T-cell (primary cell): ENCODE measurements at regions not wholly inside any gene's neighbourhood (a gene's known extent, or its start where the extent isn't known, plus 50 kb on each side); places are given as distances from the start of the nearest gene placed in this dataset.
"Not testable (repeated sequence)": the region's sequence is repeated elsewhere in the genome, so short reads cannot be mapped to it uniquely, and the experiment has no call there.

Experiments used
- ATAC-seq, 4 experiments: fragments of 200-7000 bp in 3 of 4; fragments of 150-1000 bp in 1 of 4; cut with Tn5 transposase; replicated peaks in 1 of 4; 1 replicate in 3 of 4; 2 replicates in 1 of 4; pipeline ENCODE4 v1.10.0; 2021; ENCODE audit warnings: moderate library complexity in 3 of 4, mild to moderate bottlenecking in 2 of 4, moderate number of reproducible peaks in 1 of 4
- CTCF ChIA-PET, 2 donors: fragments of 300-600 bp; sonication (Branson Sonifier 250); formaldehyde crosslinking; loops; one replicate each; lab custom pipeline; 2022; ENCODE audit warnings: antibody characterized with exemption in 2 of 2; lab: Charles Lee
- POLR2A ChIA-PET, 2 donors: fragments of 300-600 bp; sonication (Branson Sonifier 250); formaldehyde crosslinking; loops; one replicate each; lab custom pipeline; 2022; ENCODE audit warnings: antibody characterized with exemption in 2 of 2; lab: Charles Lee
- DNase-seq, 35 experiments: peaks; one replicate each; pipeline versions ENCODE4 v3.0.0 to v3.0.0-alpha.2; 2013 to 2023
- H3K27ac ChIP-seq: one replicate; pipeline ENCODE4 v1.5.1; 2013; ENCODE audit warnings: low read length
- H3K27me3 ChIP-seq, 2 experiments: replicated peaks in 1 of 2; 1 replicate in 1 of 2; 2 replicates in 1 of 2; pipeline versions ENCODE4 v1.6.1 to v1.7.0; 2013; ENCODE audit warnings: low read length in 1 of 2, mixed read lengths in 1 of 2; ENCODE audit not compliant: control insufficient read depth in 2 of 2, insufficient read depth in 2 of 2; ENCODE audit errors: extremely low read depth in 1 of 2
- H3K36me3 ChIP-seq, 2 donors: 1 replicate in 1 of 2; 2 replicates in 1 of 2; pipeline versions ENCODE4 v1.6.1 to v1.7.0; 2013; ENCODE audit warnings: low read length in 1 of 2; ENCODE audit not compliant: control insufficient read depth in 2 of 2, insufficient read depth in 1 of 2; ENCODE audit errors: extremely low read depth in 1 of 2
- H3K4me1 ChIP-seq, 2 experiments: 1 replicate in 1 of 2; 2 replicates in 1 of 2; pipeline versions ENCODE4 v1.6.1 to v1.7.0; 2013; ENCODE audit warnings: low read length in 2 of 2, mixed read lengths in 1 of 2; ENCODE audit not compliant: insufficient read depth in 2 of 2, control insufficient read depth in 1 of 2; ENCODE audit errors: extremely low read depth in 1 of 2
- H3K4me3 ChIP-seq, 2 donors: 1 replicate in 1 of 2; 2 replicates in 1 of 2; pipeline versions ENCODE4 v1.5.1 to v1.7.0; 2013; ENCODE audit warnings: mild to moderate bottlenecking in 2 of 2, low read length in 1 of 2, moderate library complexity in 1 of 2; ENCODE audit not compliant: control insufficient read depth in 1 of 2; ENCODE audit errors: extremely low read depth in 1 of 2
- H3K9me3 ChIP-seq: 2 replicates; pipeline ENCODE4 v1.7.0; 2013
- H3K27ac Mint-ChIP-seq, 2 donors: one replicate each; pipeline ENCODE4 v1.8.0; 2020 to 2021; ENCODE audit warnings: mild to moderate bottlenecking in 2 of 2, mixed read lengths in 2 of 2
- H3K27me3 Mint-ChIP-seq, 2 donors: one replicate each; pipeline ENCODE4 v1.8.0; 2021 to 2022; ENCODE audit warnings: mixed read lengths in 2 of 2
- H3K36me3 Mint-ChIP-seq: one replicate; pipeline ENCODE4 v1.8.0; 2021; ENCODE audit warnings: mixed read lengths
- H3K4me1 Mint-ChIP-seq, 3 donors: one replicate each; pipeline ENCODE4 v1.8.0; 2020 to 2022; ENCODE audit warnings: mixed read lengths in 3 of 3, mild to moderate bottlenecking in 1 of 3
- H3K4me3 Mint-ChIP-seq, 3 donors: one replicate each; pipeline ENCODE4 v1.8.0; 2020 to 2022; ENCODE audit warnings: mild to moderate bottlenecking in 3 of 3, mixed read lengths in 3 of 3, moderate library complexity in 3 of 3
- H3K9me3 Mint-ChIP-seq, 3 donors: one replicate each; pipeline ENCODE4 v1.8.0; 2020 to 2022; ENCODE audit warnings: mixed read lengths in 3 of 3
- WGBS: methylation state at CpG from one replicate; pipeline ENCODE4 v1.1.5; 2013; ENCODE audit warnings: missing lambda C conversion rate; ENCODE audit not compliant: insufficient coverage; 5-methylcytosine and 5-hydroxymethylcytosine counted together

- Mint-ChIP-seq H3K9me3 (peaks cover 4 to 5% (median 4%) of the 10 kb centered on the region in 3 donors), H3K4me1 (peaks cover 9 to 13% (median 13%) of the 10 kb centered on the region in 3 donors), H3K36me3 (no peaks in the 10 kb centered on the region), H3K27me3 (no peaks in the 10 kb centered on the region), H3K4me3 (no peak overlapping the region), H3K27ac (no peak overlapping the region)
- ChIA-PET POLR2A (interaction anchor here in 1 of 2 donors (0.6 kb wide), 1 partner anchor 443 kb away, joined by 4 read pairs; no protein-coding TSS in a partner anchor), CTCF (no interaction called here)
- Histone ChIP-seq H3K9me3 (no peaks in the 10 kb centered on the region), H3K36me3 (no peaks in the 10 kb centered on the region), H3K4me1 (peaks cover 2 to 4% of the 10 kb centered on the region in 2 experiments), H3K4me3 (no peak overlapping the region), H3K27me3 (no peaks in the 10 kb centered on the region), H3K27ac (no peak overlapping the region)
- ATAC-seq (no peak), DNase-seq (no peak)
- 60% methylated on average over 1 of the region's 5 CpGs for WGBS
Measured at GRCh38 chr3:71987828-71988227, 202.9 kb upstream of the PROK2 start.

GRCh38 chr3:71987089-71987735, 202.3 kb upstream of the PROK2 start:
- no peak overlapping the region for H3K4me3 Mint-ChIP-seq
- H3K4me1 Mint-ChIP-seq = peaks cover 9 to 13% (median 13%) of the 10 kb centered on the region in 3 donors
- H3K27me3 ChIP-seq = no peaks in the 10 kb centered on the region
- no peaks in the 10 kb centered on the region for H3K9me3 ChIP-seq
- peaks cover 4 to 5% (median 4%) of the 10 kb centered on the region in 3 donors for H3K9me3 Mint-ChIP-seq
- ATAC-seq = no peak
- H3K4me3 ChIP-seq = no peak overlapping the region
- no peaks in the 10 kb centered on the region for H3K27me3 Mint-ChIP-seq
- H3K27ac Mint-ChIP-seq = no peak overlapping the region
- 91% methylated on average over 5 of the region's 9 CpGs for WGBS
- no peak for DNase-seq
- ChIA-PET CTCF (no interaction called here), POLR2A (interaction anchor here in 1 of 2 donors (0.6 kb wide), 1 partner anchor 56 kb away, joined by 12 read pairs; no protein-coding TSS in a partner anchor)
- H3K36me3 ChIP-seq = no peaks in the 10 kb centered on the region
- no peaks in the 10 kb centered on the region for H3K36me3 Mint-ChIP-seq
- no peak overlapping the region for H3K27ac ChIP-seq
- H3K4me1 ChIP-seq = peaks cover 2 to 4% of the 10 kb centered on the region in 2 experiments

GRCh38 chr3:71986606-71987005, 201.7 kb upstream of the PROK2 start:
- H3K27ac Mint-ChIP-seq = no peak overlapping the region

DNA sequence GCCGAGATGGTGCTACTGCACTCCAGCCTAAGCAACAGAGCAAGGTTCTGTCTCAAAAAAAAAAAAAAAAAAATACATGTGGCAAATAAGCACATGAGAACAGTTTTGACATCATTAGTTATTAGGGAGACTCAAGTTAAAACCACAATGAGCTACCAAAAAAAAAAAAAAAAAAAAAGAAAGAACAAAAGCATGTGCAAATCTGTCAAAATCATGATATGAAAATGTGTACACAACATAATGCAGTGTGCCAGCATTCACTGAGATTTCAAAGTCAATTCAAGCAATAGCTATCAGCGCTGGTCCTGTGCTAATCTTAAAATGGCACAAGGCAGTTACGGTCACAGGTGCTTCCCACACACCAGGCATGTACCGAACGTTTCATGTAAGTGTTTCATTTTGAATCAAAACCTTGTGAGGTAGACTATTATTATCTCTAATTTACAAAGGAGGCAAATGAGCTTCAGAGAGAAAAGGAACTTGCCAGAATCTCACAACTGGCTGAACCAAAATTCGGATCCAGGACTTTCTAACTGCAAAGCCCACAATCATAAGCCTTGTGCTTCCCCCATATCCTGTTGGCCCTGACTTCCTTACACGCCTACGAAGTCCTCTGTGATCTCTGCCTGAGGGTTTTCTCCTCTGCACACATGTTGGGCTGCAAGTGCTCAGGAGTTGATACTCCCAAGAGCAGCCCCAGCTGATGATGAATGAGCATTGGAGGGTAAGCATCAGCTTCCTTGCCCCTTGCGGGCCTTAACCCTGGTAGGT, 200.1 kb upstream of the PROK2 start:
- WGBS = 13% methylated on average over 2 of the region's 9 CpGs
- Histone ChIP-seq H3K36me3 (no peaks in the 10 kb centered on the region), H3K9me3 (no peaks in the 10 kb centered on the region), H3K4me1 (peaks cover 2 to 4% of the 10 kb centered on the region in 2 experiments), H3K27me3 (no peaks in the 10 kb centered on the region), H3K4me3 (peak overlapping the region in 1 of 2 donors; percentile 5), H3K27ac (no peak overlapping the region)
- ATAC-seq (peak; percentile 31 to 82 (median 54)), DNase-seq (peak in 2 of 35 experiments; percentile 5 to 21)
- Mint-ChIP-seq H3K9me3 (no peaks in the 10 kb centered on the region), H3K4me3 (peak overlapping the region; percentile 40 to 66 (median 46)), H3K27ac (peak overlapping the region in 1 of 2 donors; percentile 60), H3K36me3 (no peaks in the 10 kb centered on the region), H3K27me3 (no peaks in the 10 kb centered on the region), H3K4me1 (peaks cover 9 to 13% (median 13%) of the 10 kb centered on the region in 3 donors)
- CTCF ChIA-PET = interaction anchor here (0.6 kb wide), 3 partner anchors 104 to 1249 kb away, joined by 3 to 8 read pairs (median 3); no protein-coding TSS in a partner anchor
- POLR2A ChIA-PET = interaction anchor here (0.5 to 1.0 kb wide), 4 partner anchors 13 to 249 kb away, joined by 3 to 17 read pairs (median 6); no protein-coding TSS in a partner anchor

More at GRCh38 chr3:71986606-71987005, 201.7 kb upstream of the PROK2 start:
- H3K4me1 Mint-ChIP-seq = peaks cover 9 to 13% (median 13%) of the 10 kb centered on the region in 3 donors
- H3K9me3 ChIP-seq = no peaks in the 10 kb centered on the region
- H3K4me1 ChIP-seq = peaks cover 2 to 4% of the 10 kb centered on the region in 2 experiments
- no peak overlapping the region for H3K27ac ChIP-seq
- POLR2A ChIA-PET = no interaction called here
- H3K4me3 ChIP-seq = no peak overlapping the region
- peaks cover 4 to 5% (median 4%) of the 10 kb centered on the region in 3 donors for H3K9me3 Mint-ChIP-seq
- H3K4me3 Mint-ChIP-seq = no peak overlapping the region
- CTCF ChIA-PET = no interaction called here
- no peak for ATAC-seq
- no peaks in the 10 kb centered on the region for H3K27me3 Mint-ChIP-seq
- no peaks in the 10 kb centered on the region for H3K36me3 ChIP-seq
- H3K27me3 ChIP-seq = no peaks in the 10 kb centered on the region
- H3K36me3 Mint-ChIP-seq = no peaks in the 10 kb centered on the region
- no peak for DNase-seq
- WGBS = no CpG with 5 or more reads among the region's 6 CpGs

- DNase-seq = no peak
- no peak overlapping the region for H3K4me3 ChIP-seq
- peaks cover 2 to 4% of the 10 kb centered on the region in 2 experiments for H3K4me1 ChIP-seq
- H3K27me3 ChIP-seq = no peaks in the 10 kb centered on the region
- H3K27ac ChIP-seq = no peak overlapping the region
- Mint-ChIP-seq H3K27me3 (no peaks in the 10 kb centered on the region), H3K36me3 (no peaks in the 10 kb centered on the region), H3K27ac (no peak overlapping the region), H3K4me3 (no peak overlapping the region), H3K9me3 (no peaks in the 10 kb centered on the region), H3K4me1 (peaks cover 12 to 16% (median 14%) of the 10 kb centered on the region in 3 donors)
- ChIA-PET CTCF (no interaction called here), POLR2A (no interaction called here)
- H3K36me3 ChIP-seq = no peaks in the 10 kb centered on the region
- no peaks in the 10 kb centered on the region for H3K9me3 ChIP-seq
- ATAC-seq = no peak
- WGBS = 100% methylated on average over 3 of the region's 4 CpGs
Measured at GRCh38 chr3:71983694-71984093, 198.7 kb upstream of the PROK2 start.

DNA sequence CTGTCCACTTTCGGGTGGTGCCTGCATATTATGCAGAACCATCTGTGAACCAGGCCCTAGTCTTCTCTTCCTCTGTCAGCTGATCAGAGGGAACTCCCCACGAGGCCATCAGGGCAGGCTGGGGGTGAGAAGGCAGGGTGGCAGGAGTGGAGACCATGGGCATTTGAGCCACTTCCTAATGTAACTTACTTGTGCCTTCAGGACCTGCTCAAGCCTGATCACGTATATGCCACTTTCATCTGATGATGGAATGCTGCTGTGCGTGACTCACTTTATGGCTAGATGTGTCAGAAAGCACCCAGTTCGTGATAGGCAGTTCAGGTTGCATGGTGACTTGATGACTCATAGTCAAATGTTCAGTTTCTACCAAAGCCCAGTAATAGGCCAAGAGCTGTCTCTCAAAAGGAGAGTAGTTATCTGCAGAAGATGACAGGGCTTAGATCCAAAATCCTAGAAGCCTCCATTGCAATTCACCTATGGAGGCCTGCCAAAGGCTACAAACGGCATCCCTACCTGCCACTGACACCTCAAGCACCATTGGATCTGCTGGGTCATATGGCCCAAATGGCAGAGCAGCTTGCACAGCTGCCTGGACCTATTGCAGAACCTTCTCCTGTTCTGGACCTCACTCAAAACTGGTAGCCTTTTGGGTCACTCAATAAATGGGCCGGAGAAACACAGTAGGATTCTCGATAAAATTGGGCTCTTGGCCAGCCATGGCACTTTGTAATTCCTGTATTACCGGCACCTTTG, 197.7 kb upstream of the PROK2 start:
- H3K27ac Mint-ChIP-seq, H3K36me3 Mint-ChIP-seq, CTCF ChIA-PET, ATAC-seq, H3K27me3 Mint-ChIP-seq, H3K9me3 ChIP-seq, POLR2A ChIA-PET, H3K9me3 Mint-ChIP-seq, H3K4me1 ChIP-seq, H3K36me3 ChIP-seq, H3K27me3 ChIP-seq, H3K27ac ChIP-seq, H3K4me3 ChIP-seq, H3K4me3 Mint-ChIP-seq: not testable (repeated sequence)
- peaks cover 20 to 23% (median 21%) of the 10 kb centered on the region in 3 donors for H3K4me1 Mint-ChIP-seq
- WGBS = 33% methylated on average over 6 of the region's 9 CpGs
- DNase-seq = peak in 1 of 35 experiments; percentile 11
